NCI-H82 treated with DMSO at 0.1 percent for 48 hours (cell line): ENCODE measurements at regions not wholly inside any gene's neighbourhood (a gene's known extent, or its start where the extent isn't known, plus 50 kb on each side); places are given as distances from the start of the nearest gene placed in this dataset.
"Not testable (repeated sequence)": the region's sequence is repeated elsewhere in the genome, so short reads cannot be mapped to it uniquely, and the experiment has no call there.

ENCODE experiments used
- DNase-seq: peaks from one replicate; lab custom pipeline; 2025; ENCODE audit not compliant: unreplicated experiment; lab: John Stamatoyannopoulos, UW

DNA sequence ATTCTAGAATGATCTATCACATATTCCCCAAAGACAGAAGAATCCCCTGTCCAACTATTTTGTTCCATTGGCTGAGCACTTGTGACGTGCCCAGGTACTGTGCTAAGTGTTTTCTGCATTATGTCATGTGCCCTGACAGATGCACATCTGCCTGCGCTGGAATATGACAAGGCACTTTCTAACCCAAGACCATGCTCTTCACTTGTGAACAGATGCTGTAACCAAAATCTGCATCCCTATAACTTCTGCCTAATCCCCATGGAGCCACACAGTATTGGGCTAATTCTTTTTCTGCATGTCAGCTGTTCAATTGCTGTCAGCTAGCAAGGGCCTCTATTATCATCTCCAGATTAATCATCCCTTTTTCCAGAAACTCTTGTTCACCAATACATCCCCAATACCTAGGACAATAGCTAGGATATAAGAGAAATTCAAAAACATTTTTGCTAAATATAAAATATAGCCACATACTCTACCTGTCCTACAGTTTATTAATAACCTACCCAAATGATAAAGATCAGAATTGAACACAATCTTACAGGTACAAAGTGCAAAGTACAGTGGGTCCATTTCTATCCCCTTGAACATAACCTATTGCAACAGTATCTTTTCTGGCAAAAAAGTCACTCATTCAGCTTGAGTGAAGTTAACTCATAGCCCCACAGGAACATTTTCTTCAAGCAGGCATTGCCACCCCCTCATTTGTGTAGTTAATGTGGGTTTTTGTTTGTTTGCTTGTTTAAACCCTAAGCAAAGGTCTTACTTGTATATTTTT, 109.4 kb upstream of the LRRN1 start:
- peak; percentile 16 for DNase-seq

DNA sequence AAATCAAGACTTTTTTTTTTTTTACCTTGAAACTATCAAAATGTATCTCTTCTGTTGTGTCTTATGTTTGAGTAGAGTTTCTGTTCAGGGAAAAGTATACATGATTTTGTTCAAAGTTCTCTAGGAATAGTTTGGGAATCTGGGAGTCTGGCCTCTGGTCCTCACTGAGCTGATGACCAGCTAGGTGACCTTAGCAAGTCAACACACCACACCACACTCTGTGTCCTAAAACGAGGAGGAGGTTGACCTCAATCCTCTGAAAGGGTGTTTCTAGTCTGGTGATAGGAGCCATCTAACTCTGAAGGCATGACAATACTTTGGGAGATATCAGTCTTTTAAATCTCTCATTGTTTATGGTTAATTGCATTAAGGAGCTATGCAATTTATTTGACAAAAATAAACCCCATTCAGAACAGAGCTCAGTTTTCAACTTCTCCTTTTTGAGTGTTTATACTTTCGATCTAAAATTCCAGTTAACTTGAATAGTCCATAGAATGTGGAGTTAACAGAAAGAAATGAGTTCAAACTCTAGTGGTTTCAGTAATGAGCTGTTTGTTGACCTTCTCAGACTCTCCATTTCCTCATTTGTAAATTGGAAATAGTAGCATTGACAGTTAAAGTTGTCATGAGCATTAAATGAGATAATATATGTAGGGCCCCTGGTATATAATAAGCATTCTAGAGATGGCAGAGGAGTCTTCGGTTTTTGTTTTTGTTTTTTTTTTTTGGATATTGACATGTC, 112.2 kb upstream of the LRRN1 start:
- DNase-seq = no peak

DNA sequence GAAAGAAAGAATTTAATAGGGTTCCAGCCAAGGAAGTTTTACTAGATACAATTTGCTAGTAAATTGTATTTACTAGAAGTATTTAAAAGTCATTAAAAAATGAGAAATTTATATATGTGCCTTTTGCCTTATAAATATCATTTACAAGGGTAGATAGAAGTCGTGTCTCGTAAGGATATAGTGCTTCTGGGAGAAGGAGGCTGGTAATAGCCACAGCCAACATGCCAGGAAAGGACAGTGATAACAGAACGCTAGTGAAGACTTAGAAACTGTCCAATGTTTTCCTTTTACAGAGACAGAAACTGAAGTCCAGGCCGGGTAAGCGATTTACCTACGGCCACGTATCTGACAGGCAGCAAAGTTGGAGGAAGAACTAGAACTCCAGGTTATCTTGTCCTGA, 113.5 kb upstream of the LRRN1 start:
- DNase-seq = no peak

DNA sequence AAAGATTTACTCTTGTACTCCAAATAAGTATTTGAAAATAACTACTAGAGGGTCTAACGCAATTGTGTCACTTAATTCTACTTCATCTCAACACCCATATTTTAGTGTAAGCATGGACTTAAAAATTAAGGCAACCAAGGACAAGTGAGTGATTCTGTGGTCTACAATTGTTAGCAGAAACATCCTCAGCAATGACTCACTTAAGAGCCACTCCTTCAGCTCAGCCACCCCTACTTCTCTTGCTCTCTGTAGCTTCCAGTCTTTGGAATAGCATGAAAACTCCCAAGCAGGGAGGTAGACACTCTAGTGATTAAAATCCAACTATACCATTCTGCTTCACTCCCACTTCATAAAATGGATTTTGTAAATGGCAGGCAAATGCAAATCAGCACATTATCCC, 116.0 kb upstream of the LRRN1 start:
- DNase-seq = no peak

DNA sequence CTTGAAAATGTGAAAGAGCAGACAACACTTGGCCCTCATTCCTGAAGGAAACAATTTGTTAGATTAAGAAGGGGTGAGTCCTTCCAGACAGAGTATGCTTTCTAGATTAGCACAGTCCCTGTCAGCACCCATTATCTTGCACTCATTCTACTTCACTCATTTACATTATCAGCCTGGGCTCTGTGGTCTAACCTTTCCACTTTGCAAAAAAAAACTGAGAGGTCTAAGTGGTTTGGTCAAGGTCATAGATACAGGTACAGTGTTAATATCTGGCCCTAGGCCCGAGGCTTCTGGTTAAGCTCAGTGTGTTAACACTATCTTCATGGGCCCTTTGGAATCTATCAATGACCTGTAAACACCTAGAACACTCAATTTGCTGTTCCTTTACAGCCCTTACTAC, 123.4 kb upstream of the LRRN1 start:
- no peak for DNase-seq

DNA sequence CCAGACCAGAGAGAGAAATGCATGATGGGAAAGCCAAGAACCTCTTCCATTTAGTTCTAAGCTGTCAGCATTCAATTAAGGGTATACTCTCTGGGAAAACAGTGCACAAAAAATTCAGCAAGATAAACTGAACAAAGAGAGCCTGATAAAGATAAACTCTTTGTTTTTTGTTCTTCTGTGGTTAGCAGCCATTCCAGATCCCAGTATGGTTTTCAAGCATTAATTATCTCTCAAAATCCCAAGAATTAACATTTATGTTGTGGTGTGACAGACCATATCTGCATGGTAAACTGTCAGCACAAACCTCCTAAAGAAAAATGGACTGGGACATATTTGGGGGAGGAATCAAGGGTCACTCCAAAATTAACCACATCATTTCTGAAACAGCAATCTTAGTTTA, 124.0 kb upstream of the LRRN1 start:
- DNase-seq = no peak

DNA sequence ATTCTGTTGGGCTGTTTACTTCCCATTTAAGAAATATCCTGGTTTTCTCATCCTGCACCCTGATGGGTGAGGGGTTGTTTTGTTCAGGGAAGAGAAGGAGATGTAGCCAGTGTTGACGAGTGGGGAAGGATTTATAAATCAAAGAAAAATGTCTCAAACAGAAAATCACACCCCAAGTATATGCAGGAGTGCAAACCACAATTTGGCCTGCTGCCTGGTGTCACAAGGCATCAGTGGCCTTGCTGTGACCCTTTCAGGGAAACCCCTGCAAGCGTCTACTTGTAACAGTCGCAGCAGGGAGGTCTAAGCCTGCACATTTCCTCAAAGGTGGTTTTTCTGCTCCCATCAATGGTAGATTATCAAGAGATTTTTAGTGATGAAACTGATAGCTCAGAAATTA, 132.6 kb upstream of the LRRN1 start:
- no peak for DNase-seq

DNA sequence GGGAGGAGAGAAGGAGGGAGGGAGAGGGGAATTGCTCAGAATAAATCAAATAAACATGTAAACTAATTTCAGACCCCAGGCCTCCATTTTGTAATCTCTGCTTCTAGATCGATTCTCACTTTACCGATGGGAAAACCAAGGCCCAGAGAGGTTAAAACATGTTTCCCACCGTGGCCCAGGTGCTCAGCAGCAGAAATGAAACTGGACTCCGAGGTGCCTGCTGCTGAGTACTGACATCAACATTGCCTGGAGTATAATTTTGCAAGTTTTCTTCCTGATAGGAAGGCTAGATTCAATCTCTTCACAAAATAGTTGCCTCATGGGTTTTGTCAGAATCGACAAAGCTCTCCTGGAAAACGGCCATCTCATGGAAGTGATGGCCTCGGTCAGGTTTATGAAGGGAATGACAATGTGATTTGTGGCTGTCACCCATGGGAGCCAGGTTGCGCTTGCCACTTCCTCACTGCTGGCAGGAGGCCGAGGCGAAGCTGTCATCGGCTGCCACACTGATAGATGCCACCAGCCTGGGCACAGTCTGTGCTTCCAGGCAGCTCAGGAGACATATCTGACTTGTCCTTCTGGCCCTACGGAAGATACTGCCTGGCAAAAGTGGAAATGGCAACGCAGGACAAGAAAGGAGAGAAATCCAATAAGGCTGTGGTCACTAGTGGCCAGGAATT, 133.1 kb upstream of the LRRN1 start:
- no peak for DNase-seq

DNA sequence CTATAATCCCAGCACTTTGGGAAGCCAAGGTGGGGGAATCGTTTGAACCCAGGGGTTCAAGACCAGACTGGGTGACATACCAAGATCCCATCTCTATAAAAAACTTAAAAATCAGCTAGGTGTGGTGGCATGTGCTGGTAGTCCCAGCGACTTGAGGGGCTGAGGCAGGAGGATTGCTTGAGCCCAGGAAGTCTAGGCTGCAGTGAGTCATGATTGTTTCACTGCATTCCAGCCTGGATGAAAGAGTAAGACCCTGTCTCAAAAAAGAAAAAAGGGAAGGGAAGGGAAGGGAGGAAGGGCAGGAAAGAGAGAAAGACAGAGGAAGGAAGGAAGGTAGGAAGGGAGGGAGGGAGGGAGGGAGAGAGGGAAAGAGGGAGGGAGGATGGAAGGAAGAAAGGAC, 133.7 kb upstream of the LRRN1 start:
- no peak for DNase-seq

DNA sequence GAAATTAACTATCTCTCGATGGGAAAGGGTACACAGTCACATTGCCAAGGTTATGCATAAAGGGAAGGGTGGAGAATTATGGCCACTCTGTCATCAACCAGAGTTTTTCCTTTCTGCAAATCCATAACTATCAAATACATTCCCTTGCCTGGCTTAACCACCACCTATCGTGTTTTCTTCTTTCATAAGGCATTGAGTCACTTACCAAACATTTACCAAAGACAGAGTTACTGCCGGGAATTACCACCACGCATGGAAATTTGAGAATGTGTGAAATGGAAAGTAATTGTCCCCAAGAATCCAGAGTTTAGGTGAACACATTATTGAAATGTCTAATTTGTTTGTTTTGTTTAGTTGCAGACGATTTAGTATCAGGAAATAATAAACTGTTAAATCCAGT, 134.3 kb upstream of the LRRN1 start:
- no peak for DNase-seq

DNA sequence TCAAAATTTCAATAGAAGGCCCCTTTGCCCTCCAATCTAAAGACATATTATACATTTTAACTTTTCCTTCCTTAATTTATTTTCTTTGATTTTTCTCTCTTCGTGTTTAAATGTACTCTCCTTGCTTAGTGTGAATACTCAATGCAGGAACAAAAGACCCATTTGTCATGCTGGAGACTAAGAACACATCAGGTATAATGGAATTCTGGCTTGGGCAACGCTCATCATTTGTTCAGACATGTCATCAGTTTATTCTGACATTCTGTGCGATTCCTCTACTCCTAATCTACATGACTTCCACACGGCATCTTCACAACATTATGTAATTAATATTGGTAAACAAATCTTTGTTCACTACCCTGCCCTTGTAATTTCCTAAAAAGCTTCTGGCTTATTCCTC, 136.6 kb upstream of the LRRN1 start:
- no peak for DNase-seq

DNA sequence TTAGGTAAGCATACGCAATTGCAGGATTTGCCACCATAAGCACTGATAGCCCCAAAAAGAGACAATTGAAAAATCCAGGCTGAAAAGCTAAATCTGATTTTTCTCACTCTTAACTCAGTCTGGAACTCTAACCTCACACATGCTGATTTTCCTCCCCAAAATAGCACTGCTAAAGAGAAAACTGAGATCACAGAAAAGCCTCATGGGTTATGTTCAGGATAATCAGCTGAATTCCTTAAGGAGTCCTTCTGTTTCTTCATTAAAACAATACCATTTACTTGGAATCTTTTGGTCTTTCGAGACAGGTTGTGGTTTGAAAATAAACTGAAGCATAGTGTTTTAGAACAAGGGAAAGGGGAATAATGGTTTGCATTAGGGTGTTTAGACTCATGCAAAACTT, 144.3 kb upstream of the LRRN1 start:
- DNase-seq = no peak

DNA sequence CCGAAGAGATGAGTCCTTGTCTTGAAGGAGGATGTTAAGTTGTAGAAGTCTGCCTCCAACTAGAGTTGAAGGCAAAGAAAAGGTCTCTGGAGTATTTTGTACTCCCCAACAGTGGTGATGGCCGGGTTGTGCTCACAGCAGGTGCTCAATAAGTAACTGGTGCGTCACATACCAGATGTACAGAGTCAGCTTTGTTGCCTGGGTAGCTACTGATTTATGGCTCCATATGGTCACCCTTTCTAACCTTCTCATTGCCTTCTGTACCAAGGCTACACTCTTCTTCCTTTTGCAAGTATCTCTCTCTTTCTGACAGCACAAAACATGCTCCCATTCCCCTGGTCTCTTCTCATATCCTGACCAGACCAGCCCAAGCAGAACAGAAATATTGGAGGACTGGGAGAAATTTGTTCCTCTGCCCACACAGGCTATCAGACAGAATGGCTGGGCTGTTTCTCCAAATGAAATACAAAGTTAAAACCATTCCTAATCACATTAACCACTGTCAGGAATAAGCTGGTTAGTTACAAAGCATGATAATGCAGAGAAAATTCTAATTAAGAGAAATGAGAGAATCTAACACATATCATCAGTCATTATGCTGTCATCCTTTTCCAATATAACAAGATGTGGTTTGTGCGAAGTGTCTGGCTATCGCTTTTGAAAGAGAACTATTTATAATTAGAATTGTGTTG, 150.1 kb upstream of the LRRN1 start:
- DNase-seq = peak; percentile 89

DNA sequence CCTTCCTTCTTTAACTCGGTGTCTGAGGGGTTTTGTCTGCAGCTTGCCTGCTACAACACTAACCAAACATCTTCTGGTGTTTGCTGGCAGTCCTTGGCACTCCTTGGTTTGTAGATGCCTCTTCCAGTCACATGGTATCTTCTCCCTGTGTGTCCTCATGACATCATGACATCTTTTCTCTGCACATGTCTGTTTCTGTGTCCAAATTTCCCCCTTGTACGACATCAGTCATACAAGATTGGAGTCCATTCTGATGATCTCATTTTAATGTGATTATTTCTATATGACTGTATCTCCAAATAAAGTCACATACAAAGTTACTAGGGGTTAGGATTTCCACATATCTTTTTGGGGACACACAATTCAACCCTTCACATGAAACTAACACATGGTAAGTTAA, 152.3 kb upstream of the LRRN1 start:
- DNase-seq = no peak

DNA sequence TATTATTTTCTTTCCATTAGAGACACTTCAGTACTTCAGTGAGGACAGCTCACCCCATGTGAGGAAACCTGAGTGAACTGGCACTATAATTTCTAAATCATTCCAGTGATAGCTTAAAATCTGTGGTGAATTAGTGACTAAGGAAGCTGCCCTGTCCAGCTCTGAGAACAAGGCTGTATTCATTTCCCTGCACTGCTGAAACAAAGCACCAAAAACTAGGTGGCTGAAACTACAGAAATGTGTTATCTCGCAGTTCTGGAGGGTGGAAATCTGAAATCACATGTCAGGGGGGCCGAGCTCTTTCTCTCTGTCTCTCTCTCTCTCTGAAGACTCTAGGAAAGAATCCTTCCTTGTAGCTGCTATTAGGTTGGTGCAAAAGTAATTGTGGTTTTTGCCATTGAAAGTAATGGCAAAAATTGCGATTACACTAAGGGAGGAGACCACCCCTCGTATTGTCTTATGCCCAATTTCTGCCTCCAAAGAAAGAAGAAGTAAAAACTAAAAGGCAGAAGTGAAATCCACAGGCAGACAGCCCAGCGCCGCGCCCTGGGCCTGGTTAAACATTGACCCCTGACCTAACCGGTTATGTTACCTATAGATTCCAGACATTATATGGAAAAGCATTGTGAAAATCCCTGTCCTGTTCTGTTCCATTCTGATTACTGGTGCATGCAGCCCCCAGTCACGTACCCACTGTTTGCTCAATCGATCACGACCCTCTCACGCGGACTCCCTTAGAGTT, 153.0 kb upstream of the LRRN1 start:
- DNase-seq = not testable (repeated sequence)

DNA sequence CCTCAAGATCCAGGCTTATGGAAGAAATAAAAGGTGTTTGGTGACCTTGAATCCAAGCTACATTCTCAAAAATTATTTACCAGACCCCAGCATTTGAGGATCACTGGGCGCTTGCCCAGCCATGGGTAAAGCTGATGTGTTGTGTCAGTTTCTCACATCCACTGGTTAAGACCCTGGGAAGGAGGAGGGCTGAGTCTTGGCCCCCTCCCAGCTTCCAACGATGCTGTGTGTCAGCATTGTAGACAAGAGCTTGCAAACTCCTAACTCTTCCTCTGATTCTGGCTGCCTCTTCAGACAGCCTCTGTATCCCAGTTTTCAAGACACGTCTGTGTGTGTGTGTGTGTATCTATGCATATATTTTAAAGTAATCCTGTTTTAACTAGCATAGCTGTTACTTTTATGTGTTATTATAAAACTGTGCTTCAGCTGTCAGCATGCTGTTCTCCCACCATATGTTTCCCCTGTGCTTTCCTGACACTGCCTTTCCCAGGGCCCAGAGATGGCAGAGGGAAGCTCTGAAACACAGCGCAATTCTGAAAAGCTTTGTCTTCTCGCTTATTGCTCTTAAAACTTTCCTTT, 157.3 kb upstream of the LRRN1 start:
- no peak for DNase-seq

DNA sequence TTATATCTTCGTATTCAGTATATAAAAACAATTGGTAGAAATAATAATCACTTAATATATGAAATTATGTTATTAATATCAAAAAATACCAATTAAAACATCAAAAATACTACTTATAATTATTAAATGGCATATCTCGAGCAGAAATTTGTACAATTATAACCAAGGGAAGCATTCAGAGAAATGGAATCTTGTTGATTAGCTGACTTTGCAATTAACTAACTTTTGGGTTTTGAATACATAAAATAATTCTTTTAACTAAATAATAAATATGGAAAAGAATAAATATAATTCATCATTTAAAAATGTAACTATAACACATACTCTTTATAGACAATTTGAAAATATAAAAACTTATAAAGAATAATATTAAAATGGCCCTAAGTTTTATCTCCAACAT, 160.2 kb upstream of the LRRN1 start:
- DNase-seq = no peak

DNA sequence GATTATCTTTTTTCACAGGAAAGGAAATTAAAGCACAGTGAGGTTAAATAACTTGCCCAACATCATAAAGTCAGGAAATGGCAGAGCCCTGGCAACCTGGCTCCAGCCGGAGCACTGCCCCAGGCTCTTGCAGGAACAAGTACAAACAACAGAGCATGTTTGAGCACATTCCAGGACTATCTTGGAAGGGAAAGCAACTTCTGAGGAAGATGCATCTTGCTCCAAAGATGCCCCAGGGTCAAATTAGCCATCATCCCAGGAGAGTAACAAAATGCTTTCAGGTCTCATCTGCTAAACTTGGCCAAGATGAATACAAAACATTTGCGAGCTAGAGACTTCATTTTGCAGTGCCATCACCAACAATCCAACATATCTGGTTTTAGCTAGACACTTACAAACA, 162.4 kb upstream of the LRRN1 start:
- DNase-seq = no peak

DNA sequence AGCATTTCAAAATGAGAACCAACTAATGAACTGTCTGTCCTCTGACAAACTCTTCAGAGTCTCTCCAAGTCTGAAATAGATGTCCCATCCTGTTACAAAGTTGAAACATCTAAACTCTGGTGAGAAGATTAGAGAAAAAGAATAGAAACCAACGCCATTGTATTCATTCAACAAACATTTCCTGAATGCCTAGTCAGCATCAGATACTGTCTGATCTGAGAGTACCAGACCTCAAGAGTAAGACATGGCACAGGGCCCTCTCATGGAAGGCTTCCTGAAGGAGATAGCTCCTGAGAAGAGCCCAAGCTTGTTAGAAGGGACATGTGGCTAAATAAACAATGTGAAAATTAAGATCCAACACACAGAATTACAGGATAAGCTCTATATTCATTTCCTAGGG, 164.1 kb upstream of the LRRN1 start:
- no peak for DNase-seq

DNA sequence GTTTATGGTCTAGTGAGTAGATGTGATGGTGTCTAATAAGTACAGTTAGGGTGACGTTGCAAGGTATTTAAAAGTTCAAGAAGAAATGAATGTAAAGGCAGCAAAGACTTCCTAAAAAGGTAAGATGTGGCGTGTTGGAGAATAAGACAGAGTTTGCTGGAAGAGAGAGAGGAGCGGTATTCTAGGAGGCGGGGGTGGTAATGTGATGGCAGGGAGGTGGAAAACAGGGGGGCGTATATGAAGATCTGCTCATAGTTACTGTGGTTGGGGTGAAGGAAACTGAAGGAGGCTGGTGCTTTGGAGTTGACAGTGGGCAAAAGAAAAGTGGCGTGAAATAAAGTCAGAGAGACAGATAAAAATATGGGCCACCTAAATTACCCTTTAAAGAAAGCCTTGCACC, 164.9 kb upstream of the LRRN1 start:
- no peak for DNase-seq

DNA sequence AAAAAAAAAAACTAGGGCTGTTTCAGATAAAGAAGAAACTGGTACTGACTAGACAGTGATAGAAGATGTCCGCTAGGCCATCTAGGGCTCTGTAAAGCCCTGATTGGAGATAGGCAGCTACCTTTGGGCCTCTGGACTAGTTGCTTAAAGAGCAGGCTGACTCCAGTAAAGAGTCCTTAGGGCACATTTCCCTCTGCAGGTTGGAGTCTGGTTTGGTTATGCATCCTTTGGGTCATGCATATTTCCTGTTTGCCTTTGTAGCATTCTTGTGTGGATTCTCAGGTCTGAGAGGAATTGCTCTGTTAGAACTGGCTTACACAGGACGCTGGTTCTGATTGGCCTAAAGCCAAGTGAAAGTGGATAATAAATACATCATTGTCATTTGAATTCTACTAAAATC, 165.5 kb upstream of the LRRN1 start:
- DNase-seq = no peak
